ENCODE measurements at regions not wholly inside any gene's neighbourhood (a gene's known extent, or its start where the extent isn't known, plus 50 kb on each side); places are given as distances from the start of the nearest gene placed in this dataset.

GRCh38 chr6:133591275-133591674 lies 297.6 kb upstream of the TCF21 start:
- Histone ChIP-seq H2BK120ac (ENCODE audit: low read depth, low read length) (peak overlapping the region; percentile 78; the same call in 1 of the 2 replicates), H3K14ac (replicated peaks; ENCODE audit: low read depth, low read length) (peak overlapping the region; percentile 62), H2BK5ac (ENCODE audit: low read depth, low read length, poor library complexity, severe bottlenecking) (peak overlapping the region; percentile 56), H2BK20ac (ENCODE audit: low read depth, low read length) (peak overlapping the region; percentile 70; the same call in 1 of the 2 replicates), H4K20me1 (ENCODE audit: insufficient read depth, low read length) (no peaks in the 10 kb centered on the region), H3K79me1 (ENCODE audit: low read depth in 1 of 2, low read length in 2 of 2) (no peaks in the 10 kb centered on the region; a peak in 1 of 4 replicates), H4K8ac (ENCODE audit: low read depth in 2 of 2, low read length in 2 of 2) (peak overlapping the region; percentile 53 to 85; a peak in 3 of 4 replicates), H2AK9ac (replicated peaks; ENCODE audit: low read depth, low read length, poor library complexity) (no peak overlapping the region), H4K91ac (ENCODE audit: insufficient read depth, low read depth, low read length) (peak overlapping the region; percentile 74; the same call in 1 of the 2 replicates), H2AK5ac (ENCODE audit: low read depth, low read length) (peak overlapping the region; percentile 91; the same call in 1 of the 2 replicates), H3K9me3 (ENCODE audit: control insufficient read depth, insufficient read depth, low read length) (no peaks in the 10 kb centered on the region), H2BK15ac (ENCODE audit: low read depth, low read length) (peak overlapping the region; percentile 93; the same call in 2 of the 3 replicates), H3K56ac (ENCODE audit: extremely low read depth, insufficient read depth, low read length) (no peak overlapping the region), H3K18ac (ENCODE audit: low read depth, low read length) (peak overlapping the region; percentile 86), H3K4ac (ENCODE audit: low read depth, low read length) (peak overlapping the region; percentile 34; the same call in 1 of the 2 replicates), H3K4me1 (ENCODE audit: control insufficient read depth, insufficient read depth, low read length) (peaks cover 19% of the 10 kb centered on the region), H3K9me1 (ENCODE audit: insufficient read depth, low read length) (peaks cover 2% of the 10 kb centered on the region), H3K9ac (ENCODE audit: low read depth, low read length) (no peak overlapping the region), H2AFZ (replicated peaks; ENCODE audit: low read length, poor library complexity) (no peak overlapping the region), H3K27ac (ENCODE audit: insufficient read depth, low read length) (no peak overlapping the region), H3K4me3 (ENCODE audit: insufficient read depth, low read depth, low read length) (no peak overlapping the region), H3K4me2 (ENCODE audit: low read depth, low read length) (no peak overlapping the region), H3K23ac (ENCODE audit: low read depth, low read length) (peak overlapping the region; percentile 19; the same call in 1 of the 2 replicates), H4K5ac (ENCODE audit: low read depth, low read length) (peak overlapping the region; percentile 64; the same call in 1 of the 2 replicates), H3K36me3 (ENCODE audit: control insufficient read depth, insufficient read depth, low read length) (no peaks in the 10 kb centered on the region), H3K27me3 (ENCODE audit: control insufficient read depth, insufficient read depth, low read length) (no peaks in the 10 kb centered on the region)
- dilution Hi-C loops (cut with HindIII; ENCODE audit: low sequenced_read_pairs, unreplicated experiment) = loop anchor here (25.0 kb wide), 1 partner anchor 296 kb away; the partner anchor contains the start of gene TCF21
- ATAC-seq (ENCODE audit: low read depth) (peak; percentile 9), DNase-seq (peak; percentile 57)
- in situ Hi-C loops (cut with MboI; ENCODE audit: low sequenced_read_pairs) = no loop called here
- BruUV-seq (replicated peaks) = no TSS peak
- ChIA-PET POLR2A (ENCODE audit: unreplicated experiment) (no interaction called here), CTCF (no interaction called here)
- TF ChIP-seq CTCF (conservative IDR thresholded peaks at IDR 0.05; ENCODE audit: low read depth, low read length) (no peak), MXI1 (IDR thresholded peaks at IDR 0.05; ENCODE audit: borderline replicate concordance, low read depth, low read length) (no peak), CEBPB (IDR thresholded peaks at IDR 0.05; ENCODE audit: low read depth, low read length) (peak; percentile 71)
- WGBS, 2 experiments (ENCODE audit: extremely low coverage in 2 of 2, insufficient read length in 1 of 2) = no CpG with 5 or more reads among the region's 1 CpG
- intact Hi-C loops (cut with micrococcal nuclease) = no loop called here

Measured in IMR-90 (cell line).